ENCODE measurements at regions not wholly inside any gene's neighbourhood (a gene's known extent, or its start where the extent isn't known, plus 50 kb on each side); places are given as distances from the start of the nearest gene placed in this dataset.

GRCh38 chr7:155195939-155196523 lies 101.6 kb upstream of the INSIG1 start:
- intact Hi-C loops (cut with micrococcal nuclease) = no loop called here
- Histone ChIP-seq H3K9me3 (replicated peaks) (peaks cover 28% of the 10 kb centered on the region), H3K27me3 (ENCODE audit: low read depth) (peaks cover 23% of the 10 kb centered on the region), H3K4me1 (no peaks in the 10 kb centered on the region), H3K36me3 (no peaks in the 10 kb centered on the region), H3K4me3 (no peak overlapping the region), H3K27ac (replicated peaks) (no peak overlapping the region)
- no peak for DNase-seq
- TF ChIP-seq, protein P1, sequence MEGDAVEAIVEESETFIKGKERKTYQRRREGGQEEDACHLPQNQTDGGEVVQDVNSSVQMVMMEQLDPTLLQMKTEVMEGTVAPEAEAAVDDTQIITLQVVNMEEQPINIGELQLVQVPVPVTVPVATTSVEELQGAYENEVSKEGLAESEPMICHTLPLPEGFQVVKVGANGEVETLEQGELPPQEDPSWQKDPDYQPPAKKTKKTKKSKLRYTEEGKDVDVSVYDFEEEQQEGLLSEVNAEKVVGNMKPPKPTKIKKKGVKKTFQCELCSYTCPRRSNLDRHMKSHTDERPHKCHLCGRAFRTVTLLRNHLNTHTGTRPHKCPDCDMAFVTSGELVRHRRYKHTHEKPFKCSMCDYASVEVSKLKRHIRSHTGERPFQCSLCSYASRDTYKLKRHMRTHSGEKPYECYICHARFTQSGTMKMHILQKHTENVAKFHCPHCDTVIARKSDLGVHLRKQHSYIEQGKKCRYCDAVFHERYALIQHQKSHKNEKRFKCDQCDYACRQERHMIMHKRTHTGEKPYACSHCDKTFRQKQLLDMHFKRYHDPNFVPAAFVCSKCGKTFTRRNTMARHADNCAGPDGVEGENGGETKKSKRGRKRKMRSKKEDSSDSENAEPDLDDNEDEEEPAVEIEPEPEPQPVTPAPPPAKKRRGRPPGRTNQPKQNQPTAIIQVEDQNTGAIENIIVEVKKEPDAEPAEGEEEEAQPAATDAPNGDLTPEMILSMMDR (IDR thresholded peaks at IDR 0.05; ENCODE audit: borderline replicate concordance) = no peak

- no peaks in the 10 kb centered on the region for H3K36me3 ChIP-seq
- no peak overlapping the region for H3K27ac ChIP-seq (replicated peaks)
- H3K9me3 ChIP-seq (replicated peaks) = peaks cover 28% of the 10 kb centered on the region
- H3K4me3 ChIP-seq = no peak overlapping the region
- peaks cover 16% of the 10 kb centered on the region for H3K27me3 ChIP-seq (ENCODE audit: low read depth)
- TF ChIP-seq, protein P1 (IDR thresholded peaks at IDR 0.05; ENCODE audit: borderline replicate concordance) = no peak
- no peak for DNase-seq
- intact Hi-C loops (cut with micrococcal nuclease) = no loop called here
- no peaks in the 10 kb centered on the region for H3K4me1 ChIP-seq
Measured at GRCh38 chr7:155198196-155198892, 99.3 kb upstream of the INSIG1 start.

GRCh38 chr7:155198901-155199845 lies 98.5 kb upstream of the INSIG1 start:
- TF ChIP-seq, protein P1 (IDR thresholded peaks at IDR 0.05; ENCODE audit: borderline replicate concordance) = no peak
- H3K4me3 ChIP-seq = no peak overlapping the region
- H3K27ac ChIP-seq (replicated peaks) = no peak overlapping the region
- no peak for DNase-seq
- peaks cover 23% of the 10 kb centered on the region for H3K27me3 ChIP-seq (ENCODE audit: low read depth)
- no peaks in the 10 kb centered on the region for H3K36me3 ChIP-seq
- no peaks in the 10 kb centered on the region for H3K4me1 ChIP-seq
- intact Hi-C loops (cut with micrococcal nuclease) = no loop called here
- peaks cover 28% of the 10 kb centered on the region for H3K9me3 ChIP-seq (replicated peaks)

DNA sequence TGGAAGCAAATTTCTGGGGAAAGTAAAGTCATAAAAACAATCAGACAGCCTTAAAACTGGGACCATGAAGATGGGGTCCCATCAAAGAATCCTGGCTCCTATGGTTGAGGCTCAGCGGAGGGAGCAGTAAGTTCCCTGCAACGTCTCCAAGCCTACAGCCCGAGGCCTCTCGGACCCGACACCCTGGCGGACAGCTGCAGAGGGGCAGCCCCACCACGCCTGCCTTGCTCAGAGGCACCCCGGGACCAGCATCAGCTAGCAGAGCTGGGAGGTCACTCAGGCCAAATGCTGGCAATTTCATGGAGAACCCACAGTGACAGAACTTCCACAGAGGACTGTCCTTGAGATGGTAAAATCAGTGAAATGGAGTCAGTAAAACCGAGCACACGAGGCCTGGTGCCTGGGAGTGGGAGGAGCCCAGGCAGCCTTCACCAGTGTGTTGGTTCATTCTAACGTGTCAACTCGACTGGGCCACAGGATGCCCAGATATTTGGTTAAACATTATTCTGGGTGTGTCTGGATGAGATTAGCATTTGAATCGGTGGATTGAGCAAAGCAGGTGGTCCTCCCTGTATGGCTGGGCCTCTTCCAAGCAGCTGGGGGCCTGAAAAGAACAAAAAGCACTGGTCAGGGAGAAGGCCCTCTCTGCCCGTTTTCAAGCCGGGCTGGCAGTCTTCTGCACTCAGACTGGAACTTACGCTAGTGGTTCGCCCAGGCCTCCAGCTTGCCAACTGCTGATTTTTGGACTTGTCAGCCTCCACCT lies 96.2 kb upstream of the INSIG1 start:
- DNase-seq = no peak
- TF ChIP-seq, protein P1 (IDR thresholded peaks at IDR 0.05; ENCODE audit: borderline replicate concordance) = no peak

More for the DNA sequence above, 96.2 kb upstream of the INSIG1 start:
- H3K4me1 ChIP-seq = no peaks in the 10 kb centered on the region
- H3K36me3 ChIP-seq = no peaks in the 10 kb centered on the region
- no peak overlapping the region for H3K4me3 ChIP-seq
- no peak overlapping the region for H3K27ac ChIP-seq (replicated peaks)
- peaks cover 37% of the 10 kb centered on the region for H3K27me3 ChIP-seq (ENCODE audit: low read depth)
- intact Hi-C loops (cut with micrococcal nuclease) = no loop called here
- H3K9me3 ChIP-seq (replicated peaks) = peaks cover 12% of the 10 kb centered on the region

Data from left ventricle myocardium inferior (tissue), 1 donor.